ENCODE measurements at regions not wholly inside any gene's neighbourhood (a gene's known extent, or its start where the extent isn't known, plus 50 kb on each side); places are given as distances from the start of the nearest gene placed in this dataset.

DNA sequence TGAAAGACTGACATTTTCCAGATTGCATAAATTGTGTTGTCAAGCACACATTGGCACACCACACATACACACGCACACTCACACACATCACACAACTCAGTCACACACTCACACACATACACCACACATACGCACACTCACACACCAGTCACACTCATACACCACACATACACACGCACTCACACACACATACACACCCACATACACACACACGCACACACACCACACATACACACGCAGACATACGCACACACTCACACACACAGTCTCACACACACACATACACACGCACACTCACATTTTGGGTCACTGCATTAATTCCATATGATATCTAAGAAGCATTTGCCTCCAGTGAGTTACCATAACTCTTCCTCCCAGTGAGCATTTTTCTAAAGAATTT is 578.3 kb upstream of the FRG1 start:
- Histone ChIP-seq H3K27ac (no peak overlapping the region), H3K4me1 (no peaks in the 10 kb centered on the region), H3K4me2 (no peak overlapping the region), H3K4me3 (no peak overlapping the region), H3K9me3 (no peaks in the 10 kb centered on the region)
- no peak for DNase-seq (ENCODE audit: low read depth in 1 of 2, low spot score in 1 of 2)
- ATAC-seq, result no peak
- ChIA-PET POLR2A (no interaction called here), CTCF (no interaction called here)
- WGBS (ENCODE audit: missing lambda C conversion rate), result 84% methylated on average over 7 of the region's 7 CpGs
- TF ChIP-seq BHLHE40 (IDR thresholded peaks at IDR 0.05; ENCODE audit: low read depth, low read length) (no peak), JUN (IDR thresholded peaks at IDR 0.05) (no peak), MYC (IDR thresholded peaks at IDR 0.05; ENCODE audit: borderline replicate concordance, low read length) (no peak), SREBF2 (IDR thresholded peaks at IDR 0.05) (no peak), GATA3 (IDR thresholded peaks at IDR 0.05; ENCODE audit: borderline replicate concordance) (no peak), RARB (CRISPR knock-in tag; IDR thresholded peaks at IDR 0.05) (no peak), RCOR1 (IDR thresholded peaks at IDR 0.05; ENCODE audit: low read depth, low read length) (no peak), POLR2A (IDR thresholded peaks at IDR 0.05; ENCODE audit: low read length) (no peak), FOSL2 (IDR thresholded peaks at IDR 0.05) (no peak), FOSL2 (CRISPR knock-in tag; IDR thresholded peaks at IDR 0.05) (no peak), TP53 (CRISPR knock-in tag; IDR thresholded peaks at IDR 0.05) (no peak), HOXB13 (CRISPR knock-in tag; IDR thresholded peaks at IDR 0.05; ENCODE audit: low read depth) (no peak), NFE2L2 (conservative IDR thresholded peaks at IDR 0.05; ENCODE audit: low read length) (no peak), CHD4 (IDR thresholded peaks at IDR 0.05; ENCODE audit: borderline replicate concordance) (no peak), SMC3 (IDR thresholded peaks at IDR 0.05) (no peak), MAZ (IDR thresholded peaks at IDR 0.05; ENCODE audit: borderline replicate concordance, low read depth, low read length) (no peak)
- TF ChIP-seq, protein P1, sequence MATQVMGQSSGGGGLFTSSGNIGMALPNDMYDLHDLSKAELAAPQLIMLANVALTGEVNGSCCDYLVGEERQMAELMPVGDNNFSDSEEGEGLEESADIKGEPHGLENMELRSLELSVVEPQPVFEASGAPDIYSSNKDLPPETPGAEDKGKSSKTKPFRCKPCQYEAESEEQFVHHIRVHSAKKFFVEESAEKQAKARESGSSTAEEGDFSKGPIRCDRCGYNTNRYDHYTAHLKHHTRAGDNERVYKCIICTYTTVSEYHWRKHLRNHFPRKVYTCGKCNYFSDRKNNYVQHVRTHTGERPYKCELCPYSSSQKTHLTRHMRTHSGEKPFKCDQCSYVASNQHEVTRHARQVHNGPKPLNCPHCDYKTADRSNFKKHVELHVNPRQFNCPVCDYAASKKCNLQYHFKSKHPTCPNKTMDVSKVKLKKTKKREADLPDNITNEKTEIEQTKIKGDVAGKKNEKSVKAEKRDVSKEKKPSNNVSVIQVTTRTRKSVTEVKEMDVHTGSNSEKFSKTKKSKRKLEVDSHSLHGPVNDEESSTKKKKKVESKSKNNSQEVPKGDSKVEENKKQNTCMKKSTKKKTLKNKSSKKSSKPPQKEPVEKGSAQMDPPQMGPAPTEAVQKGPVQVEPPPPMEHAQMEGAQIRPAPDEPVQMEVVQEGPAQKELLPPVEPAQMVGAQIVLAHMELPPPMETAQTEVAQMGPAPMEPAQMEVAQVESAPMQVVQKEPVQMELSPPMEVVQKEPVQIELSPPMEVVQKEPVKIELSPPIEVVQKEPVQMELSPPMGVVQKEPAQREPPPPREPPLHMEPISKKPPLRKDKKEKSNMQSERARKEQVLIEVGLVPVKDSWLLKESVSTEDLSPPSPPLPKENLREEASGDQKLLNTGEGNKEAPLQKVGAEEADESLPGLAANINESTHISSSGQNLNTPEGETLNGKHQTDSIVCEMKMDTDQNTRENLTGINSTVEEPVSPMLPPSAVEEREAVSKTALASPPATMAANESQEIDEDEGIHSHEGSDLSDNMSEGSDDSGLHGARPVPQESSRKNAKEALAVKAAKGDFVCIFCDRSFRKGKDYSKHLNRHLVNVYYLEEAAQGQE (IDR thresholded peaks at IDR 0.05), result no peak
- TF ChIP-seq, protein P2, sequence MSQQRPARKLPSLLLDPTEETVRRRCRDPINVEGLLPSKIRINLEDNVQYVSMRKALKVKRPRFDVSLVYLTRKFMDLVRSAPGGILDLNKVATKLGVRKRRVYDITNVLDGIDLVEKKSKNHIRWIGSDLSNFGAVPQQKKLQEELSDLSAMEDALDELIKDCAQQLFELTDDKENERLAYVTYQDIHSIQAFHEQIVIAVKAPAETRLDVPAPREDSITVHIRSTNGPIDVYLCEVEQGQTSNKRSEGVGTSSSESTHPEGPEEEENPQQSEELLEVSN (IDR thresholded peaks at IDR 0.05; ENCODE audit: borderline replicate concordance, low read depth), result no peak
- no peak for FAIRE-seq

DNA sequence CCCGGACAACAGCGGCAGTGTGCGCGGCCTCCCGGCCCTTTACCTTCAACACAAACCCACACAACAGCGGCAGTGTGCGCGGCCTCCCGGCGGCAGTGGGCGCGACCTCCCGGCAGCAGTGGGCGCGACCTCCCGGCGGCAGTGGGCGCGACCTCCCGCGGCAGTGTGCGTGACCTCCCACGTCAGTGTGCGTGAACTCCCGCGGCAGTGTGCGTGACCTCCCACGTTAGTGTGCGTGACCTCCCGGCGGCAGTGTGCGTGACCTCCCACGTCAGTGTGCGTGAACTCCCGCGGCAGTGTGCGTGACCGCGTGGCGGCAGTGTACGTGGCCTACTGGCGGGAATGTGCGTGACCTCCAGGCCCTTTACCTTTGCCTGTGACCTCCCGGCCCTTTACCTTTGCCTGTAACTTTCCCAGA is 576.6 kb upstream of the FRG1 start:
- no peak for FAIRE-seq
- Histone ChIP-seq H3K27ac (no peak overlapping the region), H3K4me2 (no peak overlapping the region), H3K9me3 (no peaks in the 10 kb centered on the region), H3K4me3 (no peak overlapping the region), H3K4me1 (no peaks in the 10 kb centered on the region)
- WGBS (ENCODE audit: missing lambda C conversion rate), result 87% methylated on average over 33 of the region's 44 CpGs
- POLR2A ChIA-PET, result no interaction called here
- CTCF ChIA-PET, result no interaction called here
- no peak for ATAC-seq
- no peak for DNase-seq (ENCODE audit: low read depth in 1 of 2, low spot score in 1 of 2)
- TF ChIP-seq, protein P1 (IDR thresholded peaks at IDR 0.05), result no peak
- TF ChIP-seq MAZ (IDR thresholded peaks at IDR 0.05; ENCODE audit: borderline replicate concordance, low read depth, low read length) (no peak), EHF (CRISPR knock-in tag; IDR thresholded peaks at IDR 0.05) (no peak), NR3C1 (IDR thresholded peaks at IDR 0.05) (no peak), JUNB (IDR thresholded peaks at IDR 0.05) (no peak), CHD4 (IDR thresholded peaks at IDR 0.05; ENCODE audit: borderline replicate concordance) (no peak), POLR2AphosphoS2 (conservative IDR thresholded peaks at IDR 0.05; ENCODE audit: low read length) (no peak), FOXS1 (CRISPR knock-in tag; IDR thresholded peaks at IDR 0.05) (no peak), HDAC2 (IDR thresholded peaks at IDR 0.05) (no peak), RNF2 (IDR thresholded peaks at IDR 0.05; ENCODE audit: borderline replicate concordance, low read depth) (no peak), SREBF2 (IDR thresholded peaks at IDR 0.05) (no peak), ESRRA (IDR thresholded peaks at IDR 0.05; ENCODE audit: borderline replicate concordance, low read length) (no peak), CHD2 (IDR thresholded peaks at IDR 0.05; ENCODE audit: low read length, partially characterized antibody) (no peak), GATA3 (IDR thresholded peaks at IDR 0.05; ENCODE audit: borderline replicate concordance) (no peak)
- TF ChIP-seq, protein P3, sequence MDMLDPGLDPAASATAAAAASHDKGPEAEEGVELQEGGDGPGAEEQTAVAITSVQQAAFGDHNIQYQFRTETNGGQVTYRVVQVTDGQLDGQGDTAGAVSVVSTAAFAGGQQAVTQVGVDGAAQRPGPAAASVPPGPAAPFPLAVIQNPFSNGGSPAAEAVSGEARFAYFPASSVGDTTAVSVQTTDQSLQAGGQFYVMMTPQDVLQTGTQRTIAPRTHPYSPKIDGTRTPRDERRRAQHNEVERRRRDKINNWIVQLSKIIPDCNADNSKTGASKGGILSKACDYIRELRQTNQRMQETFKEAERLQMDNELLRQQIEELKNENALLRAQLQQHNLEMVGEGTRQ (IDR thresholded peaks at IDR 0.05), result no peak
- TF ChIP-seq, protein P4, sequence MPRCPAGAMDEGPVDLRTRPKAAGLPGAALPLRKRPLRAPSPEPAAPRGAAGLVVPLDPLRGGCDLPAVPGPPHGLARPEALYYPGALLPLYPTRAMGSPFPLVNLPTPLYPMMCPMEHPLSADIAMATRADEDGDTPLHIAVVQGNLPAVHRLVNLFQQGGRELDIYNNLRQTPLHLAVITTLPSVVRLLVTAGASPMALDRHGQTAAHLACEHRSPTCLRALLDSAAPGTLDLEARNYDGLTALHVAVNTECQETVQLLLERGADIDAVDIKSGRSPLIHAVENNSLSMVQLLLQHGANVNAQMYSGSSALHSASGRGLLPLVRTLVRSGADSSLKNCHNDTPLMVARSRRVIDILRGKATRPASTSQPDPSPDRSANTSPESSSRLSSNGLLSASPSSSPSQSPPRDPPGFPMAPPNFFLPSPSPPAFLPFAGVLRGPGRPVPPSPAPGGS (IDR thresholded peaks at IDR 0.05), result no peak
- TF ChIP-seq, protein P5, sequence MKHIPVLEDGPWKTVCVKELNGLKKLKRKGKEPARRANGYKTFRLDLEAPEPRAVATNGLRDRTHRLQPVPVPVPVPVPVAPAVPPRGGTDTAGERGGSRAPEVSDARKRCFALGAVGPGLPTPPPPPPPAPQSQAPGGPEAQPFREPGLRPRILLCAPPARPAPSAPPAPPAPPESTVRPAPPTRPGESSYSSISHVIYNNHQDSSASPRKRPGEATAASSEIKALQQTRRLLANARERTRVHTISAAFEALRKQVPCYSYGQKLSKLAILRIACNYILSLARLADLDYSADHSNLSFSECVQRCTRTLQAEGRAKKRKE (CRISPR knock-in tag; IDR thresholded peaks at IDR 0.05; ENCODE audit: low read depth), result no peak

All from A549 (cell line).